COLO668 (cell line): ENCODE measurements at regions not wholly inside any gene's neighbourhood (a gene's known extent, or its start where the extent isn't known, plus 50 kb on each side); places are given as distances from the start of the nearest gene placed in this dataset.

Source experiments
- DNase-seq: peaks from one replicate; lab custom pipeline; 2025; ENCODE audit not compliant: unreplicated experiment; lab: John Stamatoyannopoulos, UW

- no peak for DNase-seq
These were observed 58.4 kb downstream of the ARL4C start for GRCh38 chr2:234438305-234438977.

DNA sequence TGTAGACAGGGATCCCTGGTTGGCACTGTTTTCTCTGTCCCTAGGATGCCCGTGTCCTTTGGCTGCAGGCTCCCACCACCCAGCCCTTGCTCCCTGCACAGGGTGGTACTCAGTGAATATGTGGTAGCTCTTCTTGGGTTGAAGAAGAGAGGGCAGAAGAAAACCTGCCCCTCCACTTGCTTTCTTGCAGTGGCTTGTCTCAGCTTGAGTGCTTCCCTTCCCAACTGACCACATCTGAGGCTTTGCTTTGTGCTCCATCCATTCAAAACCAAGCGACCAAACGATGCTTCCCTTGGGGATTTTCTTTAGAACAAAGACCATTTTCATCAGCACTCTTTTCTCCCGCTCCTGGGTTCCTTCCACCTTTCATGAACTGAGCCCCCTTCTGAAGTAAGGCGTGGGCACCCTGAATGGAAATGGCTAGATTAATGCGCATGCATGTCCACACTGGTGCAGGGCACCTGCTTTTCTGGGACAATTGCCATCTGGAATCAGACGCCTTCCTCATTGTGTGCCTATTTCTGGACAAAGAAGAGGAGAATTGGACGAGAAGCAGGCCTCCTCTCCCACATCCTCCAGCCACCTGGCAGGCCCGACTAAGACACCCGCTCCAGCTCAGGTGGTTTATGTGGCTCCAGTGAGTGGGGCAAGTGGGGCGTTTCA lies 59.1 kb downstream of the ARL4C start:
- DNase-seq, result no peak

GRCh38 chr2:234436482-234436837 lies 60.4 kb downstream of the ARL4C start:
- no peak for DNase-seq

GRCh38 chr2:234435836-234436481 lies 60.9 kb downstream of the ARL4C start:
- DNase-seq, result no peak

GRCh38 chr2:234433201-234433600 lies 63.7 kb downstream of the ARL4C start:
- DNase-seq, result no peak

GRCh38 chr2:234430871-234431270 lies 66.0 kb downstream of the ARL4C start:
- DNase-seq, result no peak

- no peak for DNase-seq
These were observed 67.6 kb downstream of the ARL4C start for GRCh38 chr2:234429265-234429664.

DNA sequence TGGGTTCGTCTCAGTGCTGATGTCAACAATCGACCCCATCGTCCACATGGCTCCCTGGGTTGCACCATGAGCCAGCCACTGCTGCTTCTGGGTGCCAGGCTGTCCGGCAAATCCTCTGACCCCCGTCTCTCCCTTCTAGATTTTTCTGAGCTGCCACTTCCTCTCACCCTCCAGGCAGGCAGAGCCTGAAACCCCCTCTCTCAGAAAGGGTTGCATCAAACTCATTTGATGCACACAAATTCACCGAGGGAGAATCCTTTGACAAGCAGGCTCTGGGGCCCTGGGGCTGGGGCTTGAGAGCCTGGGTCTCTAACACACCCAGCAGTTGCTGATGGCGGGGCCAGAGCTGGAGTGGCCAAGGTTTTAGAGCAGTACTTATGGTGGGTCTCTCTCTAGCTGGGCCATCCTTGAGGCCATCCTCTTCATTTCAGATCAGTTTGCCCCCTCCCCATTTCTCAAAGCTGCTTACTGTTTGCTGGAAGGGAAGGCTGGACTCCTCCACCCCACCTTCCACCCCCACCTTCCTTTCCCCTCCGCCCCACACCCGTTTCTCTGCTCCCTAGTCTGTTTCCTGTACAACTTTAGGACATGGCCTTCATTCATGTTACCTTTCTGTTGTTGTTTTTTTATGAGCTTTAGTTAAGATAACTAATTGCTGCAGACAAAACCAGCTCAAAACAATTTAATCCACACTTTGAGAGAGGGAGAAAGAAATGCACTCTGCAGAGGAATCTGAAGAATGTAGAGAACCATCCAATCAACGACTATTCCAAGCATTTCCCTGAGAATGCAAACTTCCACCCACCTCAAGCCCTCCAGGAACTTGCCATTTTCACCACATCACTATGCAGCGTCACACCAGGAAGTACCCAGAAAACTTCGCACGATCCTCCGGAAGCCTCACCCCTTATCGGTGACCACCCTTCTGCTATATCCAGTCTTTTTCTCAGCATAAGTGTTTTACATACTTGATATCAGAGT lies 69.5 kb downstream of the ARL4C start:
- no peak for DNase-seq

DNA sequence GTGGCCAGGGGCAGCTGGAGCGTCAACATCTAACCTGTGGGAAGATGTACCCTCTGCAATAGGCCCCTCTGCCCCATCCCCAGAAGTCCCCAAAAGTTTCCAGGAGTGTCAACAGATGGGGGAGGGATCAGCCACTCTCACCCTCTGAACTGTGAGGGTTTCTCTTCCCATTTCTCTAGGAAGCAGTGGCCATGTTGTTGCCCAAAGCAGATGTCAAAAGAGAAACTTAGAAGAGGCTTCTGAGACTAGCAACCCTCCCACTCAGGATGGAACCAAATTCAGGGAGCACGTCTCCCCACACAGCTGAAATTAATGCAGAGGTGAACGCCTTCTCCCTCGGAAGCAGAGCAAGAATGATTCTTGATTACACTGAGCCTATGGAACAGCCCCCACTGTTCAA lies 70.3 kb downstream of the ARL4C start:
- no peak for DNase-seq

DNA sequence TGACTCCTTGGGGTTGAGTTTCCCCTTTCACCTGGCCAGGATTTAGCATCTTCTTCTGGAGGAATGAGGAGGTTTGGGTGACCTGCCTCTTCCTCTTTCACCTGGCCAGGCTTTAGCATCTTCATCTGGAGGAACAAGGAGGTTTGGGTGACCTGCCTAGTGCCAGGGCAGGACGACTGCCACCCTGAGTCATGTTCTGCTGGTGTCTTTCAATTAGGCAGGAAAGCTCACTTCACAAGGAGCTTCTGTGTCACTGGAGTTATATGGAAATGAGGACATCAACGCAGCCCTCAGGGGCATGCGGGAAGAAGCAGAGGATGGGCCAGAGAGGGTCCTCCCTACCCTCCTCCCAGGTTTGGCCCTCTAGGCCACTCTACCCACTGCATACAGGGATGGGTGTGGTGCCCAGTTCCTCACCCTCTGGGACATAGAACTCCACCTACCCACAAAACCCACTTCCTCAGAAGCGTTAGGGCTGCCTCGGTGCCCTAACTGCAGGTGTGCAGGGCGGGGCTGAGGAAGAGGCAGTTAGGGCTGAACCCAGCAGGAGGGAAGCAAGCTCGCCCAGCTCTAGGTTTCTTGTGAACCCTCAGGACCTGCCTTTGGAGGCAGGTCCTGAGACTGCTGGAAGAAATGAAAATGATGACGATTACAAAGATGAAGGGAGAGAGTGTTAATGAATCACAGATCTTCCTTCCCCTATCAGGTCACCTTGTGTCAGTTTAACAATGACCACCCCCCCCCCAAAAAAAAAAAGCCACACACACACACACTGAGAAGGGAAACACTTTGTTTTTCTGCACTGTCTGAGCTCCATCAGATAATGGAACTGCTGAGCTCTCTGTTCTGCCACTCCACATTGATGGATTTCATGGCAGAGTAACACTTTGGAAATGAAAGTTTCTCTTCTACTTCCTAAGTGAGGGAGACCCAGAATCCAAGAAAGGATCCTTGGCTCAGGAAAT lies 71.0 kb downstream of the ARL4C start:
- DNase-seq, result no peak

DNA sequence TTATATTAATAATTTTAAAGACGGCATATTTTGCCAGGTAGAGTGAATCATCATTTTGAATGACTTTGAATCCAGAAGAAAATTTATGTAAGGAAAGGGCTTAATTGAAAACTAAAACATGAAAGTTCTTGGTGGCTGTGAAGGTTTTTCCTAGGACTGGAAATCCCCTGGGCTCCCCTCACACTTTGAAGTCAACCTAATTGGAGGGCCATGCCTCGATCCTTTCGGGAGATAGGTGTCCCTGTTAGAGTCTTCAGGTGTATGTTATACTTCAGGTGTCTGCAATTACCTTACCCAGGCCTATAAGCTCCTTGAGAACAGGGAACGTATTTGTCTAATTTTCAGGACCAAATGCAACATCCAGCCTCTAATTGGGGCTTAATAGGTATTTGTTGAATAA lies 73.0 kb downstream of the ARL4C start:
- DNase-seq, result no peak

DNA sequence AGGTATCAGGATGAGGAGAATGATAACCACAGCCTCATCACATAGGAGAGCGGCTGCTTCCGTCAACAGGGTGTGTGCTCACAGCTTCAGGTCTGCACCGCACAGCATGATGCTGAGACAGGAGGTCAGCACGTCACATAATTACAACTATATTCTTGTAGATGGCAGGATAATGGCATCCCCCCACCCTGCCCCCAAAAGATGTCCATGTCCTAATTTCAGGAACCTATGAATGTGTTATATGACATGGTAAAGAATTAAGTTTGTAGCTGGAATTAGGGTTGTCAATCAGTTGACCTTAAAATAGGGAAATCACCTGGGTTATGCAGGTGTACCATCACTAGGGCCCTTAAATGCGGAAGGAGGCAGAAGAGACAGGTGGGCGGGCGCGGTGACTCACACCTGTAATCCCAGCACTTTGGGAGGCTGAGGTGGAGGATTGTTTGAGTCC lies 73.9 kb downstream of the ARL4C start:
- no peak for DNase-seq

DNA sequence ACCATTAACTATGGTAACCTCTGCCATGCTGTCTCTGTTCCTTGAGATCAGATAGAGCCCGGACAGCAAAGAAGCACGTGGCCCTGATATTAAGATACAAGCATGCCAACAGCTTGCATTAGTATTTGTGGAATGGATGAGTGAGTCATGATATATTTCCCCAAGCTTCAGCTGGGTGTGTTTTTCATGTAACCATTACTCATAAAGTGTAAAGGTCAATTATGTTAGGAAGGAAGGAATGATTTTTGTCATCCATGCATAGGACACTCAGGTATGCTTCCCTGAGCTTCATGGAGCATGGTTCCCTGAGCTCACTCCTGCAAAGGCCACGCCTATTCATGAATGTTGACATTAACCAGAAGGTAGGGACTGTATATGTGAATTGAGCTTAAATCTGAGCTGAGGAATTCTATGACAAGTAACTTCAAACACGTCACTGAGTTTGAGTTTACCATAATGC lies 74.6 kb downstream of the ARL4C start:
- no peak for DNase-seq

DNA sequence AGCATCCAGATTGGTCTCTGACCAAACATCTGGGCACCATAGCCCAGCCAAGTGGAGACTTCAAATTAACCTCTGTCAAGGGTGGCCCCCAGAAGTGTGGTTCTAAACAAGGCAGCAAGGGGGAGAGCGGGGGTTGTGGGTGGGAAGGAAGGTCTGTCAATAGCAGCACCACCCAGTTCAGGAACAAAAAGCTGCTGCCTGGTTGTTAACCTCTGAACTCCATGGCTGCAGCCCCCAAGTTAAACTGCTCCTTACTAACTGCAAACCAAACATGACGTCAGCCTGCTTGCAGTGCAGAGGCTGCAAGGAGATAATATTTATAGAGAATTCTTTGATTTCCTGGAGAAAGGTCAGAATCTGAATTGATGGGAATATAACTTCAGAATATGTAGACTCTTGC lies 76.5 kb downstream of the ARL4C start:
- DNase-seq, result no peak

DNA sequence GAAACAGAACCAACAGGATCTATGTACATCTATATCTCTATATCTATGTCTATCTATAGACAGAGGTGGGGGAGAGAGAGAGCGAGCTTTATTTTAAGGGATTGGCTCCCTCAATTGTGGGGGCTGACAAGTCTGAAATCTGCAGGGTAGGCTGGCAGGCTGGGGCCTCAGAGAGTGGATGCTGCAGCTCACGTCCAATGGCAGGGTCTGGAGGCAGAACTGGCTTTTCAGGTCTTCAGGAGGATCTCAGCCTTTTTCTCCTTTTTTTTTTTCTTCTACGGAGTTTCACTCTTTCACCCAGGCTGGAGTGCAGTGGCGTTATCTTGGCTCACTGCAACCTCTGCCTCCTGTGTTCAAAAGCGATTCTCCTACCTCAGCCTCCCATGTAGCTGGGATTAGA lies 77.2 kb downstream of the ARL4C start:
- no peak for DNase-seq

- no peak for DNase-seq
These were observed 81.2 kb downstream of the ARL4C start for GRCh38 chr2:234415706-234416105.

GRCh38 chr2:234414596-234414995 lies 82.3 kb downstream of the ARL4C start:
- no peak for DNase-seq

GRCh38 chr2:234412726-234413125 lies 84.2 kb downstream of the ARL4C start:
- no peak for DNase-seq

GRCh38 chr2:234411793-234412192 lies 85.1 kb downstream of the ARL4C start:
- no peak for DNase-seq

- DNase-seq, result no peak
These were observed 86.4 kb downstream of the ARL4C start for GRCh38 chr2:234410526-234410925.
